C4-2B (cell line): ENCODE measurements at regions not wholly inside any gene's neighbourhood (a gene's known extent, or its start where the extent isn't known, plus 50 kb on each side); places are given as distances from the start of the nearest gene placed in this dataset.

ENCODE experiments used
- H3K27ac ChIP-seq: fragments of 450-650 bp; 2 replicates; pipeline ENCODE4 v1.5.1; 2017
- CTCF ChIP-seq: fragments of 450-650 bp; conservative IDR thresholded peaks from 2 replicates; pipeline ENCODE4 v1.5.1; 2017; ENCODE audit warnings: mild to moderate bottlenecking
- ZFX ChIP-seq: fragments of 450-650 bp; IDR thresholded peaks from 2 replicates; pipeline ENCODE4 v1.6.1; 2017

- TF ChIP-seq CTCF (no peak), ZFX (no peak)
- no peak overlapping the region for H3K27ac ChIP-seq
These were observed 114.1 kb upstream of the HDAC4 start for GRCh38 chr2:239514754-239515530.

- TF ChIP-seq ZFX (no peak), CTCF (no peak)
- H3K27ac ChIP-seq = no peak overlapping the region
These were observed 111.2 kb upstream of the HDAC4 start for GRCh38 chr2:239512054-239512453.

- no peak overlapping the region for H3K27ac ChIP-seq
- no peak for TF ChIP-seq ZFX
These were observed 108.7 kb upstream of the HDAC4 start for GRCh38 chr2:239509373-239510143.

- TF ChIP-seq CTCF (no peak), ZFX (no peak)
- no peak overlapping the region for H3K27ac ChIP-seq
These were observed 107.4 kb upstream of the HDAC4 start for GRCh38 chr2:239508261-239508660.

GRCh38 chr2:239507576-239508258 is 106.9 kb upstream of the HDAC4 start:
- H3K27ac ChIP-seq = no peak overlapping the region
- TF ChIP-seq CTCF = no peak

- no peak overlapping the region for H3K27ac ChIP-seq
- no peak for TF ChIP-seq ZFX
- no peak for TF ChIP-seq CTCF
These were observed 106.1 kb upstream of the HDAC4 start for GRCh38 chr2:239506961-239507360.

- TF ChIP-seq ZFX = no peak
- no peak for TF ChIP-seq CTCF
- no peak overlapping the region for H3K27ac ChIP-seq
These were observed 105.5 kb upstream of the HDAC4 start for GRCh38 chr2:239506101-239506857.
